ENCODE measurements at regions not wholly inside any gene's neighbourhood (a gene's known extent, or its start where the extent isn't known, plus 50 kb on each side); places are given as distances from the start of the nearest gene placed in this dataset.

- Histone ChIP-seq H3K4me1 (no peaks in the 10 kb centered on the region), H3K9me3 (peaks cover 0 to 6% (median 0%) of the 10 kb centered on the region in 3 donors), H3K4me3 (no peak overlapping the region), H3K36me3 (no peaks in the 10 kb centered on the region), H3K27me3 (no peaks in the 10 kb centered on the region), H3K27ac (no peak overlapping the region)
- 70 to 86% methylated on average over 2 to 3 of the region's 3 CpGs for WGBS, 2 donors (ENCODE audit: low coverage in 1 of 2)
- TF ChIP-seq CTCF (IDR thresholded peaks at IDR 0.05) (no peak), EP300 (IDR thresholded peaks at IDR 0.05) (no peak), POLR2AphosphoS5 (IDR thresholded peaks at IDR 0.05) (no peak), POLR2A (IDR thresholded peaks at IDR 0.05) (no peak)
- ATAC-seq = no peak
Measured at GRCh38 chr18:30034818-30035217, 1007.7 kb downstream of the DSC3 start.

GRCh38 chr18:30016179-30016578, 1026.4 kb downstream of the DSC3 start:
- Histone ChIP-seq H3K27me3 (no peaks in the 10 kb centered on the region), H3K9me3 (no peaks in the 10 kb centered on the region), H3K36me3 (no peaks in the 10 kb centered on the region), H3K27ac (no peak overlapping the region), H3K4me1 (no peaks in the 10 kb centered on the region), H3K4me3 (no peak overlapping the region)
- WGBS, 2 donors (ENCODE audit: low coverage in 1 of 2) = 76 to 92% methylated on average over 2 of the region's 2 CpGs
- TF ChIP-seq CTCF (IDR thresholded peaks at IDR 0.05) = no peak
- TF ChIP-seq POLR2A (IDR thresholded peaks at IDR 0.05) = no peak
- no peak for TF ChIP-seq POLR2AphosphoS5 (IDR thresholded peaks at IDR 0.05)
- no peak for TF ChIP-seq EP300 (IDR thresholded peaks at IDR 0.05)
- no peak for ATAC-seq

- TF ChIP-seq EP300 (IDR thresholded peaks at IDR 0.05) = no peak
- no peak for TF ChIP-seq POLR2A (IDR thresholded peaks at IDR 0.05)
- no peak for TF ChIP-seq POLR2AphosphoS5 (IDR thresholded peaks at IDR 0.05)
- no peak for TF ChIP-seq CTCF (IDR thresholded peaks at IDR 0.05)
- Histone ChIP-seq H3K27ac (no peak overlapping the region), H3K9me3 (no peaks in the 10 kb centered on the region), H3K27me3 (no peaks in the 10 kb centered on the region), H3K4me3 (no peak overlapping the region), H3K36me3 (no peaks in the 10 kb centered on the region), H3K4me1 (no peaks in the 10 kb centered on the region)
- 71 to 79% methylated on average over 1 of the region's 1 CpG for whole genome bisulfite sequencing, 2 donors (ENCODE audit: low coverage in 1 of 2)
- ATAC-seq = no peak
Measured at GRCh38 chr18:30004965-30005364, 1037.6 kb downstream of the DSC3 start.

- 62 to 71% methylated on average over 1 of the region's 1 CpG for WGBS, 2 donors (ENCODE audit: low coverage in 1 of 2)
- ATAC-seq = no peak
- Histone ChIP-seq H3K4me1 (no peaks in the 10 kb centered on the region), H3K4me3 (no peak overlapping the region), H3K9me3 (no peaks in the 10 kb centered on the region), H3K36me3 (no peaks in the 10 kb centered on the region), H3K27me3 (no peaks in the 10 kb centered on the region), H3K27ac (no peak overlapping the region)
- TF ChIP-seq POLR2A (IDR thresholded peaks at IDR 0.05) (no peak), EP300 (IDR thresholded peaks at IDR 0.05) (no peak), CTCF (IDR thresholded peaks at IDR 0.05) (no peak)
Measured at GRCh38 chr18:29982218-29982617, 1060.3 kb downstream of the DSC3 start.

GRCh38 chr18:29979881-29980280, 1062.7 kb downstream of the DSC3 start:
- no peak for ATAC-seq
- Histone ChIP-seq H3K4me3 (no peak overlapping the region), H3K36me3 (no peaks in the 10 kb centered on the region), H3K27ac (no peak overlapping the region), H3K9me3 (no peaks in the 10 kb centered on the region), H3K4me1 (no peaks in the 10 kb centered on the region), H3K27me3 (no peaks in the 10 kb centered on the region)
- 91 to 95% methylated on average over 1 of the region's 1 CpG for WGBS, 2 donors (ENCODE audit: low coverage in 1 of 2)
- no peak for TF ChIP-seq POLR2A (IDR thresholded peaks at IDR 0.05)
- TF ChIP-seq POLR2AphosphoS5 (IDR thresholded peaks at IDR 0.05) = no peak
- TF ChIP-seq EP300 (IDR thresholded peaks at IDR 0.05) = no peak

GRCh38 chr18:29969876-29970275, 1072.7 kb downstream of the DSC3 start:
- no peak for ATAC-seq
- Histone ChIP-seq H3K27me3 (no peaks in the 10 kb centered on the region), H3K9me3 (no peaks in the 10 kb centered on the region), H3K27ac (no peak overlapping the region), H3K36me3 (no peaks in the 10 kb centered on the region), H3K4me3 (no peak overlapping the region), H3K4me1 (no peaks in the 10 kb centered on the region)
- no peak for TF ChIP-seq EP300 (IDR thresholded peaks at IDR 0.05)
- TF ChIP-seq CTCF (IDR thresholded peaks at IDR 0.05) = no peak
